ENCODE measurements at regions not wholly inside any gene's neighbourhood (a gene's known extent, or its start where the extent isn't known, plus 50 kb on each side); places are given as distances from the start of the nearest gene placed in this dataset.

DNA sequence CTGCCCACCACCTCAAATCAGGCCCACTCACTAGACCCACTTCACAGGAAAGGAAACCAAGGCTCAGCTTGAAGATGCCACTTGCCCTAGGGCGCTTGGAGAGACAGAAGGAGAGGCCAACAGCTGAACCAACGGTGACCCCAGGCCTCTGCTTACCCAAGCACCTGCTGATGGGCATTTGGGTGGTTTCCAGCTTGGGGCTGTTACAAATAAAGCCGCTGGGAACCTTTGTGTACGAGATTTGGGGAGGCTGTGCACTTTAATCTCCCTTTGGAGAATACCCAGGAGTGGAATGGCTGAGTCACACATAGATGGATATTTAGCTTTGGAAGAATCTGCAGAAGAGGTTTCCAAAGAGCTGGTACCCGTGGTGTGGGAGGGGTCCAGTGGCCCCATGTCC is 50.9 kb upstream of the LINC01488 start:
- TF ChIP-seq, protein P1, sequence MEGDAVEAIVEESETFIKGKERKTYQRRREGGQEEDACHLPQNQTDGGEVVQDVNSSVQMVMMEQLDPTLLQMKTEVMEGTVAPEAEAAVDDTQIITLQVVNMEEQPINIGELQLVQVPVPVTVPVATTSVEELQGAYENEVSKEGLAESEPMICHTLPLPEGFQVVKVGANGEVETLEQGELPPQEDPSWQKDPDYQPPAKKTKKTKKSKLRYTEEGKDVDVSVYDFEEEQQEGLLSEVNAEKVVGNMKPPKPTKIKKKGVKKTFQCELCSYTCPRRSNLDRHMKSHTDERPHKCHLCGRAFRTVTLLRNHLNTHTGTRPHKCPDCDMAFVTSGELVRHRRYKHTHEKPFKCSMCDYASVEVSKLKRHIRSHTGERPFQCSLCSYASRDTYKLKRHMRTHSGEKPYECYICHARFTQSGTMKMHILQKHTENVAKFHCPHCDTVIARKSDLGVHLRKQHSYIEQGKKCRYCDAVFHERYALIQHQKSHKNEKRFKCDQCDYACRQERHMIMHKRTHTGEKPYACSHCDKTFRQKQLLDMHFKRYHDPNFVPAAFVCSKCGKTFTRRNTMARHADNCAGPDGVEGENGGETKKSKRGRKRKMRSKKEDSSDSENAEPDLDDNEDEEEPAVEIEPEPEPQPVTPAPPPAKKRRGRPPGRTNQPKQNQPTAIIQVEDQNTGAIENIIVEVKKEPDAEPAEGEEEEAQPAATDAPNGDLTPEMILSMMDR (IDR thresholded peaks at IDR 0.05) = no peak
- no peak for TF ChIP-seq POLR2A (IDR thresholded peaks at IDR 0.05)

Data from sigmoid colon (tissue), 3 donors.